GM19397 (cell line): ENCODE measurements at regions not wholly inside any gene's neighbourhood (a gene's known extent, or its start where the extent isn't known, plus 50 kb on each side); places are given as distances from the start of the nearest gene placed in this dataset.
"Not testable (repeated sequence)": the region's sequence is repeated elsewhere in the genome, so short reads cannot be mapped to it uniquely, and the experiment has no call there.

Source experiments
- ATAC-seq: cut with Tn5 transposase; IDR thresholded peaks from one replicate; pipeline ENCODE4 v1.9.1; 2021; ENCODE audit warnings: mild to moderate bottlenecking, moderate library complexity; ENCODE audit not compliant: unreplicated experiment

- no peak for ATAC-seq
These were observed 462.8 kb downstream of the MID1IP1 start for GRCh38 chrX:39264023-39264422.

- ATAC-seq, result no peak
These were observed 465.9 kb downstream of the MID1IP1 start for GRCh38 chrX:39267176-39267575.

- ATAC-seq, result no peak
These were observed 466.9 kb downstream of the MID1IP1 start for GRCh38 chrX:39268207-39268606.

GRCh38 chrX:39275500-39276068 lies 474.3 kb downstream of the MID1IP1 start:
- no peak for ATAC-seq

- not testable (repeated sequence) for ATAC-seq
These were observed 476.6 kb downstream of the MID1IP1 start for GRCh38 chrX:39277685-39278390.

GRCh38 chrX:39283239-39283638 lies 482.0 kb downstream of the MID1IP1 start:
- no peak for ATAC-seq

- no peak for ATAC-seq
These were observed 487.3 kb downstream of the MID1IP1 start for GRCh38 chrX:39288592-39288991.

GRCh38 chrX:39289827-39290226 lies 488.6 kb downstream of the MID1IP1 start:
- no peak for ATAC-seq

GRCh38 chrX:39293203-39293602 lies 491.9 kb downstream of the MID1IP1 start:
- ATAC-seq, result no peak

GRCh38 chrX:39296472-39296871 lies 495.2 kb downstream of the MID1IP1 start:
- ATAC-seq, result no peak

GRCh38 chrX:39298821-39299220 lies 497.6 kb downstream of the MID1IP1 start:
- no peak for ATAC-seq

GRCh38 chrX:39299615-39300014 lies 498.4 kb downstream of the MID1IP1 start:
- no peak for ATAC-seq

- ATAC-seq, result no peak
These were observed 499.8 kb downstream of the MID1IP1 start for GRCh38 chrX:39301036-39301435.

GRCh38 chrX:39302838-39303237 lies 501.6 kb downstream of the MID1IP1 start:
- no peak for ATAC-seq

- no peak for ATAC-seq
These were observed 503.5 kb downstream of the MID1IP1 start for GRCh38 chrX:39304746-39305145.

GRCh38 chrX:39307488-39307887 lies 506.2 kb downstream of the MID1IP1 start:
- no peak for ATAC-seq

- no peak for ATAC-seq
These were observed 506.9 kb downstream of the MID1IP1 start for GRCh38 chrX:39308126-39308525.

- no peak for ATAC-seq
These were observed 507.9 kb downstream of the MID1IP1 start for GRCh38 chrX:39309018-39309635.

- no peak for ATAC-seq
These were observed 508.5 kb downstream of the MID1IP1 start for GRCh38 chrX:39309721-39310152.

GRCh38 chrX:39310891-39311290 lies 509.6 kb downstream of the MID1IP1 start:
- ATAC-seq, result no peak

- ATAC-seq, result no peak
These were observed 510.4 kb downstream of the MID1IP1 start for GRCh38 chrX:39311646-39312045.

GRCh38 chrX:39313146-39313545 lies 511.9 kb downstream of the MID1IP1 start:
- ATAC-seq, result no peak
